Stimulated activated naive CD4-positive, alpha-beta T cell treated with Interleukin-2 at 50 U/mL for 16 hours (primary cell): ENCODE measurements at regions not wholly inside any gene's neighbourhood (a gene's known extent, or its start where the extent isn't known, plus 50 kb on each side); places are given as distances from the start of the nearest gene placed in this dataset.

Experiments
- DNase-seq: peaks from one replicate; lab custom pipeline; 2025; lab: John Stamatoyannopoulos, UW

GRCh38 chr3:105030211-105030610 lies 336.5 kb upstream of the ALCAM start:
- DNase-seq, result no peak

DNA sequence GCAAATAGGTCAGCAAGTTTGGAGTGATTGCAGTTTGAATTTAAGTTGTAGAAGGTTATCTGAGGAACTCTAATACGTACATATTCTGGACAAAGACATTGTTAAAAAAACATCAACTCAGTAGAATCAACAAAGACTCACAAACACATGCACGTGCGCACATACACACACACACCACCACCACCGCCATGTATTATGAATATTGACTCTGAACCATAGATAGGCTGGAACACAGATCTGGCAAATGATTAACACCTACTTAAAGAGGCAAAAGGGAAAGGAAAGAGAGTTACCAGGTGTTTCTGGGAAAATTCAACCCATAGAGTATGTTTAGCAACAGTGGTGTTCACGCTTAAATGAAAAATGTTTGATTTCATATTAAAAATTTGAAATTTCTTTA lies 334.2 kb upstream of the ALCAM start:
- DNase-seq, result no peak

- no peak for DNase-seq
Observed at GRCh38 chr3:105033081-105033480, 333.6 kb upstream of the ALCAM start.

DNA sequence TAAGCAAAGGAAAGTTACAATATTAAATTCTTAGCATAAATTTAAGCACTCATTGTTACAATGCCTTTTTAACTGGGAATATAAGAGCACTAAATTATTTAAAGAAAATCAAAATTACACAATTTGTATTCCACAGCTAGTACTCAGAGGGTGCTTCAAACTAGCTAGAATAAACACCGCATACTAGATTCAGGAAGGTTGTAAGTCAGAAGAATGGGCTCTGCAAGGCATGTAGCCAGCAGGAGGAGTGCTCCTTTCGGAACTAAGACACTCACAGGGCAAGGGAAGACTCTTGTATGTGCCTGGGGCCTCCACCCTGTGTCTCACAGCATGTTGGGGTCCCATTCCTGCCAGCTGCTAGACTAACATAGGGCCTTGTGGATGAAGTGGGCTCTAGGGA lies 327.7 kb upstream of the ALCAM start:
- no peak for DNase-seq

DNA sequence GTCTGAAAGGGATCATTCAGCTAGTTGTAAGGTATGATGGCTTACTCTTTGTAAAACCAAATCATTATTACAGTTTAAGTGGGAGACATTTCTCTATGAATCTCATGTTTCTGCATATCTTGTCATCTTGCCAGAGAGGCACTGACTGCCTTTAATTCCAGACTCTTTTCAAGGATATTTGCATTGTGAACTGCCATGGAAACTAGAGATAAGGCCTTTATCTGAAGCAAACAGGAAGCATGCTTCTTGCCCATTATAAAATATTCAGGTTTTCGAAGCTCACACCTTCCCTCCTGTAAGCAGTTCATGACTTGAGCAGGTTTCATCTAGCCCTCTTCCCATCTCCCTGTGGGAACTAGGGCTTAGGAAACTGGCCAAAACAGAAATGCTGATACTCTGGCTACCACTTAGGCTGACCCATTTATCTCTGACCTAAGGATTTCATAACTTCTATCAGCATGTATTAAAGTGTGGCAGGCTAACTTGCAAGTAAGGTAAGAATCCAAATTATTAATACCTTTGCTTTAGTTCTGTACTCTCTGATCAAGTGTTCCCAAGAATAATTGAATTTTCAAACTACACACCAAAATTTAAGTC lies 326.6 kb upstream of the ALCAM start:
- DNase-seq, result no peak

GRCh38 chr3:105042586-105042985 lies 324.1 kb upstream of the ALCAM start:
- no peak for DNase-seq

GRCh38 chr3:105051111-105051510 lies 315.6 kb upstream of the ALCAM start:
- DNase-seq, result no peak

DNA sequence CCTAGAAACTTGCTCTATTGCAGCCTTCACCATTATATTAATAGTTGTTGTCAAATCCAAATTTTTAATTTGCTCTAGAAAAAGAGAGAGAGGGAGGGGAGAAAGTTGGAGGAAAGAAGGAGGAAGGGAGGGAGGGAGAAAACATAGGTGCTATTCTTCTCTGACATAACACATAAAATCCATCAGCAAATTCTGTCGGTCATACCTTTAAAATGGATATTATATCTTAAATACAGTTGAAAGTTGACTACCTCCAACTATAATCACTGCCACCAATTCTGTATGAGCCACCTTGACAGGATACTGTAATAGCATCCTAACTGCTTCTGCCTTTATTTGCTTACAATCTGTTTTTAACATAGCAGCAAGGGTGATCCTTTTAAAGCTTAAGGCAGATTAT lies 314.7 kb upstream of the ALCAM start:
- DNase-seq, result no peak

DNA sequence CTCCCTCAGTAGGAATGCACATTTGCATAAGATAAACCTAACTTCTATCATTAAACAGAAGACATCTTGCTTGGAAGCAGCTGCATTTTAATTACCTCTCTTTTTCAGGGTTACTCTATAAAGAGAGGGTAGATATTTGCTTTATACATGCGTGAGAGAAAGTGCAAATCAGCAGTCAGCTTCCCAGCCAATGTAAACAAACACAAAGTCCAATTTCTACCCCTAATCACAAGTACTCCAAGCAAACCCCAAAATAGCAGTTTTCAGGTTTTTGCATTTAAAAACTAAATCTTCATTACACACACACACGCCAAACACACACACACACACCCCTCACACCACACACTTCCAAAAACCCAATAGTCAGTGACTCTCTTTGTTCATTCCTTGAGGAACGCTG lies 303.9 kb upstream of the ALCAM start:
- DNase-seq, result no peak

GRCh38 chr3:105065895-105066839 lies 300.5 kb upstream of the ALCAM start:
- DNase-seq, result no peak

DNA sequence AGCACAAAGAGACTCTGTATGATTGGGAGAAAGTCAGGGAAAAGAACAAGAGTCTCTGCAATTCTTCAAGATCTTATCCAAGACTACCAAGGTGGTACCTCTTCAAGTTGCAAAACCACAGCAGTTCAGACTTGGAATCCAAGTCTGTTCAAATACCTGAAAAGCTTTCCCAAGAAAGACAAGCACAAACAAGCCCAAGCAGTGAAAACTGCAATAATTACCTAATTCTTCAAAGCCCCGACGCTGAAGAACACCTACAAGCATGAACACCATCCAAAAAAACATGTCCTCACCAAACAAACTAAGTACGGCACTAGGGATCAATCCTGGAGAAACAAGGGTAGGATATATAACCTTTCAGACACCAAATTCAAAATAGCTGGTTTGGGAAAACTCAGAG lies 299.3 kb upstream of the ALCAM start:
- no peak for DNase-seq

DNA sequence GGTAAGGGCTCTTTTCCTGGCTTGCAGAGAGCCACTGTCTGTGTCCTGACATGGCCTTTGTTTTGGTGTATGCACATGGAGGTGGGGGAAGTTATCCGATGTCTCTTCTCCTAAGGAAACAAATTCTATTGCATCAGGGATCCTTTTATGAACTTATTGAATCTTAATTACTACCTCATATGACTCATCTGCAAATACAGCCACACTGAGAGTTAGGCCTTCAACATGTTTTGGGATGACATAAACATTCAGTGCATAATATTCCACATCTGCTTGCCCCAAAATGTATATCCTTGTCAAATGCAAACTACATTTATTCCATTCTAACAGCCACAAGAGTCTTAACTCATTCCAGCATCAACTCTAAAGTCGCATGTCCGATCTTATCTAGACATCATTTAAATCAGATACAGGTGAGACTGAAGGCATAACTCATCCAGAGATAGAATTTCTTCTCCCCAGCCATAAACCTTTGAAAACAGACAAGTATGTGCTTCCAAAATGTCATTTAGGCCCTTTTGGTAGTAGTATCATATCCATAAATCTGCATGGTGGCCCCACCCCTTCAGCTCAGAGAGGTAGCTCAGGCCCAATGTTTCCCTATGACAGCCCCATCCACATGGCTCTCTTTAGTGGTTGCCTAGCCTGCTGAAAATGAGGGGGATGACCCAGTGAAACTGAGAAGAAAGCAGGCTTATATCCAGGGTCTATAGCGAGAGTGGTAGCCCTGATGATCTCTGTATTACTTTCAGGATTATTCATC lies 289.5 kb upstream of the ALCAM start:
- no peak for DNase-seq

DNA sequence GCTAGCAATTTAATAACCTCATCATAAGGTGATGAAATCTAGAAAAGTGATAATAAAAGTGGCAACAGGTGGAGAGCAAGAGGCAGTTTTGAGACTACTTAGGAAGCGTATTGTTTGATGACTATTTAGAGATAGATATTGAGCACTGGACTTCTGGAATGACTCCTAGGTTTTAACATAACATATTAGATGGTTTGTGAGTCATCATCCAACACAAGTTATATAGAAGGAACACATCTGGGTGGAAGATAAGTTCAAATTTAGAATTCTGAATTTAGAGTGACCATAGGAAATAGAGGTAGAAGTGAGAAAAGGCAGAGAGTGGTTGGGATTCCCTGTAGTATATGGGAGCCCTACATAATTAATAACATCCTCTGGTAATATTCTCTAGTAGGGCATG lies 282.8 kb upstream of the ALCAM start:
- no peak for DNase-seq

DNA sequence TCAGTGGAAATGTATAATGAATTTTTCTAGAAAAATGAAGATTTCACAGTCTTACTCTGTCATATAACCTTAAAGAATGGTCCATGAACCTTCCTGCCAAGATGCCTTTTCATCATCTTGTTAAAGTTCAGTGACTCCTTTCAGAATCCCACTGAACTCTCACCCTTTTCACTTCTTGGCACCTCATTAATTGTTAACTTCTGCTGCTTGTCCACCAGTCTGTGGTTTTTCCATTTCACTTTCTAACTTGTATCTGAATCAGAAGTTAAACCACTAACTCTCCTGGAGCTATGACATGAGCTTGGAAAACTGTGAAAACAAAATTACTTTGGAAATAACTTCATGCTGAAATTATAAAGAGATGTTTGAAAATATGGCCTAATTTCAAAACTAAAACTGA lies 281.2 kb upstream of the ALCAM start:
- DNase-seq, result no peak

DNA sequence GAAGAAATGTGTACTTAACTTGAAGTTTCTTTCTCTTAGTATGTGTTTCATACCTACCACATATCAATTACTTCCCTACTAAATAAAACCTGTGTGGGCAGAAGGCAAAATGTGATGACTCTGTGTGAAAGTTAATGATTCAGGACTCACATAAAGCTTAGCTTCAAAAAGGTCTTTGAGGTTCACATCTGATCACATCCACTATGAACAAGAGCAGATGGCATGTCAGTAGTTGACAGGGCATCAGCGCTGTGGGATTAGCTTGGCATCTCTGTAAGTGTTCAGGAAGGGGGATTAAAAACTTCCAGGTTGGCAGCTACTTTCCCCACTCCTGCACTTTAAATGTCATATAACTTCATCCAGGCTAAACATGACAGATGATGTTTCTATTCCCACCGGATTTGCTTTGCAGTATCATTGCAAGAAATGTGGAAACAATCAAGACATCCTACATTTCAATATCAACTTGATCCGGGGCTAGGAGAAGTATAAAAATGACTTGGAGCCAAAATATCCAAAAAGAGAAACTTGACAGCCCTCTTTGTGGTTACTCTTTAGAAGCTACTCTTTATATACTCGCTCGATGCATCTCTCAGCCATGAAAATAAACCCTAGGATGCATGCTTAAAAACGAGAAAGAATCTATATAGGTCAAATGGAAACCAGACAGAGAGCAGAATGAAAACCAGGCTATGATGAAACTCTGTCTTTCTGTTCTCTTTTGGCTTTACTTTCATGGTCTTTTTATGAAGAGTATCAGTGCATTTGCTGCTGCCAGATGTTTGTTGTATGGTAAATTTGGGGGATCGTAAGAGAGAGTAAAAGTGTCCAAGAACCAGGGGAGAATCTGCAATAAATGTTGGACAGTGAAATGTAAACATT lies 273.1 kb upstream of the ALCAM start:
- no peak for DNase-seq

- no peak for DNase-seq
Observed at GRCh38 chr3:105094588-105094987, 272.1 kb upstream of the ALCAM start.

GRCh38 chr3:105096071-105096470 lies 270.6 kb upstream of the ALCAM start:
- no peak for DNase-seq

DNA sequence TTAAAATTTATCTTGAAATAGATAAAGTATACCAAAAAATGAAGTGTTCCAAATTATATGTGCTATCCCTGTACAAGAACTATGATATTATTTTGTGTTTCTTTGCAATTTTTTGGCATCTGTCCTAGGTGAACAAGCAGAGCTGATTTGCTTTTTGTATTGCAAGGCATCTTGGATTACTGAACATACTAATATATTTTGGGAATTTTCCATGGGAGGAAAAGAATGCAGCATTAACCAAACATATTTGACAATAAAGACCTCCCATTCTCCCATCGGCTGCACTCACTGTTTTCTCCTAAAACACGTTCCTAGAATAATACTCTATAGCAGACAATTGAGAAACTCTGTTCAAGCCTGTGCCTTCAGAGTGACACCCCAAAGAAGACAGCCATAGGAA lies 265.1 kb upstream of the ALCAM start:
- no peak for DNase-seq

- DNase-seq, result no peak
Observed at GRCh38 chr3:105103139-105103538, 263.6 kb upstream of the ALCAM start.

DNA sequence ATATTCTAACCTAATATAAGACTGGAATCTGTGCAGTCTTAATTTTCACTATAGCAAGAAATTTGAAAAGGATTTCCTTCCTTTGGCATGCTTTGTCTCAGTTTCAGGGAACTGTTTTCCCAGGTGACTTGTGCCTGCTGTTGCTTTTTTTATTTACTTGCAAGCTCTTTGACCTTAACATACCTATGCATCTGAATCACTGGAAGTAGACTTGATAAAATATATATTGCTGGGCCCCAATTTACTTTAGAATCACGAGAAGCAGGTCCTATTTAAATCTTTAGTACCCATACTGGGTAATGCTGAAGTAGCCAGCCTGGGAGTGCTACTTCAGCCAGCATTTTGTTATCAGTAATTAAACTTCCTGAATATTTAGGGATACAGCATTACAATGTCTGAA lies 257.9 kb upstream of the ALCAM start:
- DNase-seq, result no peak

GRCh38 chr3:105118905-105119304 lies 247.8 kb upstream of the ALCAM start:
- no peak for DNase-seq

DNA sequence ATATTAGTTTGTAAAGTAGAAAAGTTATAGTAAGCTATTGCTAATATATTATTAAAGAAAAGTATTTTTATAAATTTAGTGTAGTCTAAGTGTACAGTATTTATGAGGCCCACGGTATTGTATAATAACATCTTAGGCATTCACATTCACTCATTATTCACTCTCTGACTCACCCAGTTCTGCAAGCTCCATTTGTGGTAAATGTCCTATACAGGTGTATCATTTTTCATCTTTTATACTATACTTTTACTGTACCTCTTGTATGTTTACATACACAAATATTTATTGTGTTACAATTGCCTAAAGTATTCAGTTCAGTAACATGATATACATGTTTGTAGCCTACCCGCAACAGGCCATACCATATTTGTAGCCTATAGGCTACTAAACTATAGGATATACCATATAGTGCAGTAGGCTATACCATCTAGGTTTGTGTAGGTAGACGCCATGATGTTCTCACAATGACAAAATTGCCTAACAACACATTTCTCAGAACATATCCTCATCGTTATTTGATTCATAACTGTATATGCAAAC lies 246.8 kb upstream of the ALCAM start:
- DNase-seq, result no peak
